SW480 (cell line): ENCODE measurements at regions not wholly inside any gene's neighbourhood (a gene's known extent, or its start where the extent isn't known, plus 50 kb on each side); places are given as distances from the start of the nearest gene placed in this dataset.
"Not testable (repeated sequence)": the region's sequence is repeated elsewhere in the genome, so short reads cannot be mapped to it uniquely, and the experiment has no call there.

Source experiments
- DNase-seq: peaks from one replicate; pipeline ENCODE4 v3.0.0-alpha.2; 2016; ENCODE audit warnings: low spot score

- DNase-seq, result no peak
Measured at GRCh38 chr4:117691572-117692351, 342.5 kb upstream of the NDST3 start.

GRCh38 chr4:117692538-117692937 lies 341.7 kb upstream of the NDST3 start:
- no peak for DNase-seq

- no peak for DNase-seq
Measured at GRCh38 chr4:117699595-117699994, 334.7 kb upstream of the NDST3 start.

GRCh38 chr4:117700111-117700892 lies 334.0 kb upstream of the NDST3 start:
- peak; percentile 1 for DNase-seq

GRCh38 chr4:117702353-117702752 lies 331.9 kb upstream of the NDST3 start:
- DNase-seq, result no peak

GRCh38 chr4:117704721-117705120 lies 329.6 kb upstream of the NDST3 start:
- DNase-seq, result no peak

GRCh38 chr4:117740736-117741135 lies 293.6 kb upstream of the NDST3 start:
- DNase-seq, result no peak

- DNase-seq, result not testable (repeated sequence)
Measured at GRCh38 chr4:117745379-117745778, 288.9 kb upstream of the NDST3 start.

- no peak for DNase-seq
Measured at GRCh38 chr4:117755438-117755837, 278.8 kb upstream of the NDST3 start.

- DNase-seq, result no peak
Measured at GRCh38 chr4:117768610-117769009, 265.7 kb upstream of the NDST3 start.

GRCh38 chr4:117770269-117771102 lies 263.8 kb upstream of the NDST3 start:
- DNase-seq, result no peak

GRCh38 chr4:117771647-117772337 lies 262.5 kb upstream of the NDST3 start:
- no peak for DNase-seq

- no peak for DNase-seq
Measured at GRCh38 chr4:117773064-117773936, 261.0 kb upstream of the NDST3 start.

GRCh38 chr4:117777721-117778120 lies 256.6 kb upstream of the NDST3 start:
- DNase-seq, result no peak

- DNase-seq, result no peak
Measured at GRCh38 chr4:117783716-117784115, 250.6 kb upstream of the NDST3 start.

- no peak for DNase-seq
Measured at GRCh38 chr4:117784266-117784665, 250.0 kb upstream of the NDST3 start.

- DNase-seq, result no peak
Measured at GRCh38 chr4:117786566-117786965, 247.7 kb upstream of the NDST3 start.

- no peak for DNase-seq
Measured at GRCh38 chr4:117793845-117794480, 240.3 kb upstream of the NDST3 start.

GRCh38 chr4:117796677-117797076 lies 237.6 kb upstream of the NDST3 start:
- peak; percentile 11 for DNase-seq

- no peak for DNase-seq
Measured at GRCh38 chr4:117800636-117801035, 233.7 kb upstream of the NDST3 start.
